ENCODE measurements at regions not wholly inside any gene's neighbourhood (a gene's known extent, or its start where the extent isn't known, plus 50 kb on each side); places are given as distances from the start of the nearest gene placed in this dataset.
"Not testable (repeated sequence)": the region's sequence is repeated elsewhere in the genome, so short reads cannot be mapped to it uniquely, and the experiment has no call there.

DNA sequence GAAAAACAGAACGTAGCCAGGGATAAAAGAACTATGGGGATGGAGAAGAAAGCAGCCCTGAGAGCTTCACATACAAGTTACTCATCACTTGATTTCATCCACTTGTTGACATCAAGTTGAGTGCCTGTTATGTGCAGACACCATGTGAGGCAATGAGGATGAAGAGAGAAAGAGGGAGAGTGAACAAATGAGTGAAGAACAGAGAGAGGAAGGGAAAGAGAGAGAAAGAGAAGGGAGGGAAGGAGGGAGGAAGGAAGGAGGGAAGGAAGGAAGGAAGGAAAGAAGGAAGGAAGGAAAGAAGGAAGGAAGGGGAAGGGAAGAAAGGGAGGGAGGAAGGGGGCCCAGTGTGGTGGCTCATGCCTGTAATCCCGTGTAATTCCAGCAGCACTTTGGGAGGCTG lies 72.3 kb upstream of the SMAD3 start:
- no peak for DNase-seq (ENCODE audit: low read depth in 2 of 3, low spot score in 2 of 3)

DNA sequence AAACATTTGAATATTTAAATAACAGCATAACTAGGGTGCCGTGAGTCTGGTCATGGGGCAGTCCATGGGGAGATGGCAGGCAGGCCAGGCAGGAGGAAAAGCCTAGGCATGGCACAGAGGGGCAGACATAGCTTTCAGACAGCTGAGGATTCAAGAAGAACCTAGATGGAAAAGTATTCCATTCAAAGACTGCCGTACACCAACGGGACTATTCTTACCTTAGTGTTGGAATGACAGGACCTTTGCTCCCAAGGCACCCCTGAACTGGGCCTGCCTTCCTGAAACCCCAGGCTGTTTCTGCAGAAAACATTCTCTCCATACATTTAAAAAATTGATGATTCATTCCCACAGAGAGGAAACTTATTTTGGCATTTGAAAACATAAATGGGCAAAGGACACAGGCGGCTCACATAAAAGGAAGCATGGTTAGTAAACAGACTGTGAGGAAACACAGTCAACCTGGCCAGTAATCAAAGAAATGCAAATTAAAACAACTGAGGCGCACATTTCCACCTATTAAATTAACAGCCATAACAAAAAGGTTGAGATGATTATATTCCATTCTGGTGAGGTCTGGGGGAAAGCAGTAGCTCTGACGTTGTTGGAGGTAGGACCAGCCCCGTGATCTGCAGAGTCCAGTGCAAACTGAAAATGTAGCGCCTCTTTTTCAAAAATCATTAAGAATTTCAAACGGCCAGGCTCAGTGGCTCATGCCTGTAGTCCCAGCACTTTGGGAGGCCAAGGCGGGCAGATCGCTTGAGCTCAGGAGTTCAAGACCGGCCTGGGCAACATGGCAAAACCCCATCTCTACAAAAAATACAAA lies 71.3 kb upstream of the SMAD3 start:
- no peak for DNase-seq (ENCODE audit: low read depth in 2 of 3, low spot score in 2 of 3)

DNA sequence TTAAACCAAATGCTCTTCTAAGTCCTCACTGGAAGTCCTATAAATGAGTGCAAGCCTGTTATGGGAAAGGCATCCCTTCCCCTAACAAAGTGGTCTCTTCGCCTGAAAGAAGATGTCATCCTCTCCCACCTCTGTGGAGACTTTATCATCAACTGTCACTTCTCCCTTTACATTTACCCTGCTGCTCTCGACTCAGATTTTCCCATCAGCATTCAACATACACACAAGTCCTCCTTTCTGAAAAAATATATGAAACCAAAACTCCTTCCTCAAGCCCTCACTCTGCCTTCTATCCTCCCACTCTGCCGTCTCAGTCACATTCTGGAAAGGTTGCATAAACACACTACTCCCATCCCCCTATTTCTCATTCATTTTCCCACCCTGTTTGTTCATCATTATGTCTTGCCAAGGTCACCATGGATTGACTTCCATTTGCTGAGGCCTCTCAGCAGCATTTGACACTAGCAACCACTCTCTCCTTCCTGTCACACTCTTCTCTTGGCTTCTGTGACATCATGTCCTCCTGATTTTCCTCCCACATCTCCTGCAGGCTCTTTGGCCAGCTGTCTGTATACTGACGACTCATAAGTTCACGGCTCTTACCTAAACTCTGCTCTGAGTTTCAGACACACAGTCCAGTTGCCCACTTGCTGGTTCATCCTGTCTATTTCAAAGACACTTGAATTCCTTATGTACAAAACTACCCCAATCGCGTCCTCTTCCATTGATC lies 70.3 kb upstream of the SMAD3 start:
- DNase-seq (ENCODE audit: low read depth in 2 of 3, low spot score in 2 of 3) = no peak

DNA sequence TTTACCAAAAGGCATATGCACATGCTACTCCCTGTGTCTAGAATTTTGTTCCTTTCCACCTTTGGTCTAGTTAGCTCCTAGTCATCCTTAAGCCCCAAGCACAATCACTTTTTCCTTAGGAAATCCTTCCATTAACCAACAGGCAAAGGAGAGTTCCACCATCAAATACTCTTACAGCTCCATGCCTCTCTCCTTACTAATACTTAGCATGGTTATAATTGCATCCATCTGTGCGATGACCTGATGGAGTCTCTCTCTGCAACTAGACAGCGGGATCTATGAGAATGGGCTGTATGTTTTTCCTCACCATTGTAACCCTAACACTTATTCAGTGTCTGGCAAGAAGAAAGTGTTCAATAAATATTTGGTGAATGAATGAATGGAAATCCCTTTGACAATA lies 69.3 kb upstream of the SMAD3 start:
- no peak for DNase-seq (ENCODE audit: low read depth in 2 of 3, low spot score in 2 of 3)

DNA sequence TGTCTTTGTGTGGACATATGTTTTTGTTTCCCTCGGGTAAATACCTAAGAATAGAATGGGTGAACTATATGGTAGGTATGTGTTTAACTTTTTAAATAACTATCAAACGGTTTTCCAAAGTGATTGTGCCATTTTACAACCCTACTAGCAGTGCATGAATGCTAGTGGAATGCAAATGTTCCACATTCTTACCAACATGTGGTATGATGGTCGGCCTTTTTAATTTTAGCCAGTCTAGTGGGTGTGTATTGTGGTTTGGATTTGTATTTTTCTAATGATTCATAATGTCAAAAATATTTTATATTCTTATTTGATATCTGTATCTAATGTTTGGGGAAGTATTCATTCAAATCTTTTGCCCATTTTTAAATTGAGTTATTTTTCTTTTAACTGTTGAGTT lies 68.2 kb upstream of the SMAD3 start:
- DNase-seq (ENCODE audit: low read depth in 2 of 3, low spot score in 2 of 3) = no peak

DNA sequence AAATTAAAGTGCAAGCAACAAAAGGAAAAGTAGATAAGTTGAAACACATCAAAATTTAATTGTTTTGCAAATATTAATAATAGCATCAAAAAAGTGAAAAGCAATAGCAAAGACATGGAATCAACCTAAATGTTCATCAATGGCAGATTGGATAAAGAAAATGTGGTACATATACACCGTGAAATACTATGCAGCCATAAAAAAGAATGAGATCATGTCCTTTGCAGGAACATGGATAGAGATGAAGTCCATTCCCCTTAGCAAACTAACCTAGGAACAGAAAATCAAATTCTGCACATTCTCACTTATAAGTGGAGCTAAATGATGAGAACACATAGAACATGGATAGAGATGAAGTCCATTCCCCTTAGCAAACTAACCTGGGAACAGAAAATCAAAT lies 67.2 kb upstream of the SMAD3 start:
- not testable (repeated sequence) for DNase-seq (ENCODE audit: low read depth in 2 of 3, low spot score in 2 of 3)

DNA sequence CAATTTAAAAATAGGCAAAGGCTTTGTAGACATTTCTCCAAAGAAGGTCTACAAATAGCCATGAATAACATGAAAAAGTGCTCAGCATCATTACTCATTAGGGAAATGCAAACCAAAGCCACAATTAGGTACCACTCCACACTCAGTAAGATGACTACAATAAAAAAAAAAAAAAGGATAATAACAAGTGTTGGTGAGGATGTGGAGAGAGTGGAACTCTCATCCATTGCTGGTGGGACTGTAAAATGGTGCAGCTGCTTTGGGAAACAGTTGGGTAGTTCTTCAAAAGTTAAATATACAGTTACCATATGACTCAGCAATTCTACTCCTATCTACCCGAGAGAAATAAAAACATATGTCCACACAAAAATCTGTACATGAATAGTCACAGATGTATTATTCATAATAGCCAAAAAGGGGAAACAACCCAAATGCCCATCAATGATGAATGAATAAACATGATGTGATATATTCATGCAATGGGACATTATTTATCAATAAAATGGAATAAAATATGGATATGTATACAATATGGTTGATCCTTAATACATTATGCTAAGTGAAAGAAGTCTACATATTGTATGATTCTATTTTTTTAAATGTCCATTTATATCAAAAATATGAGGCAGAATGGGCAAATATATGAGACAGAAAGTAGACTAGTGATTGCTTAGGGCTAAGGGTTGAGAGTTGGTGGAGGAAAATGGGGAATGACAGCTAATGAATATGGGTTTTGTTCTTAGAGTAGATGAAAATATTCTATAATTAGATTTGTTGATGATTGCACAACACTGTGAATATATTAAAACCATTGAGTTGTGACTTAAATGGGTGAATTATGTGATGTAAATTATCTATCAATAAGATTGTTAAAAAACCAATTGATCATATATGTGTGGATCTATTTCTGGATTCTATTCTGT lies 66.1 kb upstream of the SMAD3 start:
- no peak for DNase-seq (ENCODE audit: low read depth in 2 of 3, low spot score in 2 of 3)

DNA sequence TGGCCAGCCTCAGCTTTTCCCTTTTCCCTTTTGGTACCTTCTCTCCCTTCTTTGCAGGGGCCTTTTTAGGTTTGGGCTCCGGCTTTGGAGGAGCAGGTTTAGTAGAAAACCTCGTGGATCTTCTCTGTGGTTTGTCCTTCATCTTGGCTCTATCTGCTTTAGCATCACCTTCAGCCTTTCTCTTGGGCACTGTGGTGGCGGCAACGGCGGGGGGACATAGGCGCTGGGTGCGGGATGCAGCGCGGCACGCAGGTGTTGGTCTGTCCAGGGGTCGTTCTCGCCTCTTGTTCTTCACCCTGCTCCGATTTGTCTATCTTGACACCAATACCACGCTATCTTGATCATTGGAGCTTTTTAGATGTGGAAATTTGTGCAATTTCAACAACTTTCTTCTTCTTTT lies 64.5 kb upstream of the SMAD3 start:
- no peak for DNase-seq (ENCODE audit: low read depth in 2 of 3, low spot score in 2 of 3)

DNA sequence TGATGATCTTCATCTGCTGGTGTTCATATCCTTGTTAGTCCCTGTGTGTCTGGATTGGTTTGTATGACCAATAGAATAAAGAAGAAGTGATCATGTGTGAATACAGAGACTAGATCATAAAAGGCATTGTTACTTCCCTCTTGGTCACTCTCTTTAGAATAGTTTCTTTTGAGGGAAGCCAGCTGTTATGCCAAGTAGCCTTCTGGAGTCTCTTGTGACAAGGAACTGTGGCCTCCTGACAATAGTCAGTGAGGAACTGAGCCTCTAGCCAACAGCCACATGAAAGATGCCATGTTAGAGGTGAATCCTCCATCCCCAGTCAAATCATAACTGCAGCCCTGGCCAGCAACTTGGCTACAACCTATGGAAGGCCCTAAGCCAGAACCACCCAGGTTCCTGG lies 63.0 kb upstream of the SMAD3 start:
- no peak for DNase-seq (ENCODE audit: low read depth in 2 of 3, low spot score in 2 of 3)

DNA sequence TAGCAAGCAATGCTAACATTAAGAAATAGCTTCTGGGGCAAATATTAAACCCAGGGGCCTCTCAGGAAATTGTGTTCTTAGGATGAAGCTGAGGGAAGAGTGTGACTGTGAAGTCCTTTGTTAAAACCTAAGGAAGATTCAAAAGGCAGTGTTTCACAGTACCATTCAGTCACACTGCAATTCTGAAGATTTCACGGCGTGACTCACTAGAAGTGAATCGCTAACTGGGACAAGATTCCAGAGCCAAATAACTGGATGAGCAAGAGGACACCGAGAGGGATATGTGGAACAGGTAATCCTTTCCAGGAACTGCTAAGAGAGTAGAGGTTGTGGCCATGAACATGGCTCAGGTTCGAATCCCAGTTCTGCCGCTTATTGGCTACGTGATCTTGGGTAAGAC lies 61.8 kb upstream of the SMAD3 start:
- no peak for DNase-seq (ENCODE audit: low read depth in 2 of 3, low spot score in 2 of 3)

DNA sequence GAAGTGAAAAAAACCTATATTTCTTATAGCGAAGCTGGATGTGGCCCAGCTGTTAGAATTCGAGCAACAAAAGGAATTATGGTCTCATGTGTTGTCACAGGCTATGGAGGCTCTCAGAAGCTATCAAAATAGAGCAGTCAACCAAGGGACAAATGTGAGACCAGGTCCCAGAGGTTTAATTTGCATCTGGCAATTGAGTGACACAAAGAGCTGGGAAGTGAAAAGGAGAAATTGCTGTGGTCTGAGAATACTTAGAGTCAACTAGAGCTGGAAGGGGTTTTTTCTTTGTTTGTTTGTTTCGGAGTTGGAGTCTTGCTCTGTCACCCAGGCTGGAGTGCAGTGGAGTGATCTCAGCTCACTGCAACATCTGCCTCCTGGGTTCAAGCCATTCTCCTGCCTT lies 61.3 kb upstream of the SMAD3 start:
- DNase-seq (ENCODE audit: low read depth in 2 of 3, low spot score in 2 of 3) = no peak

DNA sequence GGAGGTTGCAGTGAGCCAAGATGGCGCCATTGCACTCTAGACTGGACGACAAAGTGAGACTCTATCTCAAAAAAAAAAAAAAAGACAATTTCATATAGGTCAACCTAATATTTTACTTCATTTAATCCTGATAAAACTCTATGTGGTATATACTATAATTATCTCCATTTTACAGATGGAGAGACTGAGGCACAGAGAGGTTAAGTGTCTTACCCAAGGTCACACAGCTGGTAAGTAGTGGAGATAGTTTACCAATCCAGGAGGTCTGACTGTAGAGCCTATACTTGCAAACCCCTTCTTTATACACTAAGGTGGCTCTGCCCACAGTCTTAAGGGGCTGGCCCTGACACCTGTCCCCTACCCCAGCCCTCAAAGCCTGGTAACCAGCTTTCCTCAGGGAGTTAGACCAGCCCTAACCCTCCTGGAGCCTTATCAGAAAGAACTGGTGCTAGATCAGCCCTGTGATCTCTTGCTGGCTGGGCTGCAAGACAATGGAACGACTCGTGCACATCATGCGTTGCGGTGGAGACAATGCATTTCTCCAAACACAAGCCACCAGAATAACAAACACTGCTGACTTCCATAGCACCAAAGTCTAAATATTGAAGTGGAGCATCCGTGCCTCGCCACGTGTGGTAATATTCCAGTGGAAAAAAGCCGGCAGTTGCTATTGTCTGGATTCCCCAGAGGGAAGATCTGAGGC lies 60.0 kb upstream of the SMAD3 start:
- DNase-seq (ENCODE audit: low read depth in 2 of 3, low spot score in 2 of 3) = no peak

DNA sequence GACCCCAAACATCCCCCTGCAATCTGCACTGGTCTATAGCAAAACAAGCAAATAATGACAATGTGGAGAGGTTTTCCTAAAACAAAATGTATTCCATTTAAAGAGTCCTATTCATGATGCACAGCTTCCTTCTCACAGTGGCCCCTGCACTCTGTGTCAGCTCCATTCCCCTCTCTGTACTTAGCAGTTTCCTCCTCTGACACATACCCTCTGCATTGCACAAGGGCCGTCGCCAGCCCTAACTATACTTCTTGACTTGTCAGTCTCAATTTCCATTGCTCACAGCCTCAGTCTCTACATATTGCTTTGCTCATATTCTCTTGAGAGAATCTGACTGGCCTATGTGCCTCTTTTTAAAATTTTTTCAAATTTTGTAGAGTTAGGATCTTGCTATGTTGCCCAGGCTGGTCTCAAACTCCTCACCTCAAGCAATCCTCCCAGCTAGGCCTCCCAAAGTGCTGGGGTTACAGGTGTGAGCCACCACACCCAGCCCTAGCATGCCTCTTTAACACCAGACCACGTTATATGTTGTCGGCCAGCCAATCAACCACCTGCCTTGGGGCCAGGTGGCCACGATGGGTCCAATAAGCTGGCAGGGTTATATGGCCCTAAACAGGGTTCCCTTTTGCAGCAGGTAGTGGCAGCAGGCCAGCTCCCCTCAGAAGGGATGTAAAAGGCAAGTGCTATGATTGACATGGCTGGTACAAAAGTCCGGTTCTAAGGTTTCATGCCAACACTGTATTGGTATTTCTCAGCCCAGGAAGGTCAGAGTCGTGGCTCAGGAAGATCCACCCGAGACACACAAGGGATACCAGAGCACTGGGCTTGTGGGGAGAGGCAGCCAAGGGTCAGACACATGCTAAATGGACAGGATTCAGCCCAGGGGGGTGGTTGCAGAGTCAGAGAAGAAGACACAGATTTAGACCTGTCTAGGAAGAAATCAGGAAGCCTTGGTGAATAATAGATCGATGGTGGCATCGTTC lies 59.0 kb upstream of the SMAD3 start:
- no peak for DNase-seq (ENCODE audit: low read depth in 2 of 3, low spot score in 2 of 3)

DNA sequence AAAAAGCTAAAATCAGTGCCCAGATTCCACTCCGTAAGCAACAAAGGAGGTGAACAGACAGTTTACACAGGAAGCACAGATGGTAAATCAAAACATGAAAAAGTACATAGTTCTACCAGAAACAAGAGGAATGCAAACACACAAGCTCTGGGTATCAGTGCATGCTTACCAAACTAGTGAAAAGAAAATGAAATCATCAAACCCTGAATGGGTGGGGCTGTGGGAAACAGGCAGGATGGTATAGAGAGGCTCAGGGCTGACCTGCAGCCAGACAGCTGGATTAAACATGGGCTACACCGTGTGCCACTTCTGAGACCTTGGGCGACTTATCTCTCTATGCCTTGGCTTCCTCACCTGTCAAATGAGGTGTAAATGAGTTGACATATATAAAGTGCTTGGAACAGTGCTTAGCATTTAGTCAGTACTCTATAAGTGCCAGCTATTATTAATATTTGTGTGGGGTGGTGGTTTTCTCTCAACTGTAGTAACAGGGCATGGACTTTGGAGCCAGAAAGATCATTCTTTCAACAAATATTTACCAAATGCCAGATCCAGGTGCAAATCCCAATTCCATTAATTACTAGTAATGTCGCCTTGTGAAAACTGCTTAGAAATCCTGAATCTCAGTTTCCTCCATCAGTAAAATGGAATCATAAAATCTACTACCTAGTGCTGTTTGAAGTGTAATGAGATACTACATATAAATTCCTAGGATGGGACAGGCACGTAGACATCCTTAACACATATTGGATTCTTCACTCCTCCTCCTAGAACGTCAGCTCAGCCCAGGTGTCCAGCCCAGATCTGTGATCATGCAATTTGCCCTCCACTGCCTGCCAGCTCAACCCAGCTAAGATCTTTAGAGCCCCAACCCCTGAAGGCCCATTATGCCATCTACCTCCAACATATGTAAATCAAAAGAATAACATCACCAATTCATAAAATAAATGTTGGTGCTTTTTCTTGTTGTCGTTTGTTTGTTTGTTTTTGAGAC lies 55.5 kb upstream of the SMAD3 start:
- no peak for DNase-seq (ENCODE audit: low read depth in 2 of 3, low spot score in 2 of 3)

DNA sequence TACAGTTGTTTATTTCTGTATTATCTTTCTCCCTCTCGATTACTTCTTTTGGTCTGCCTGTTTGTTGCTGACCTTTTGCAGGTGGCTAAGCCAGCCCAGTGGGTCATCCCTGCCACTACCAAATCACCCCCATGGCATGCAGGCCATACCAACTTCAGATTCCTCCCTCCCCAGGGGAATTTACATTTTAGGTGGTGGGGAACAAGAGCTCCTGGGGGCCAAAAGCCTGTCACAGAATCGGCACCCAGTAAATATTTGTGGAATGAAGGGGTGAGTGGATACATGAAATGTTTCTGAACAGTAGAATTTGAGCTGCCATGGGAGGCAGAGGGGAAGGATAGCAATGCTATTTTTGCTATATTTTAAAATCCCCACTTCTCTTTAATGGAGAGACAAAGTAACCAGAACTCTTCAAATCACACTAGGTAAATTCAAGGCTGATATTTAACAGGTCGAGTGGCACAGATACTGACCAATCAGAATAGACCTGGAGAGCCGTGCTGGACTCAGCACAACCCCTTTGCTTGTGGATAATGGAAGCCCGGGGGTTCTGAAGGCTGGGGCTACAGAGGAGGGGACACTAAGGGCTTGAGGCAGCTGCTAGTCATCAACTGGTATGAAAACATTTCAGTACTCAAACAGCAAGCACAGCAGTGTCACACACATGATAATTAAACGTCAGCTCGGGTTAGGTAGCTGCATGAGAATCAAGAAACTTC lies 54.3 kb upstream of the SMAD3 start:
- DNase-seq (ENCODE audit: low read depth in 2 of 3, low spot score in 2 of 3) = no peak

DNA sequence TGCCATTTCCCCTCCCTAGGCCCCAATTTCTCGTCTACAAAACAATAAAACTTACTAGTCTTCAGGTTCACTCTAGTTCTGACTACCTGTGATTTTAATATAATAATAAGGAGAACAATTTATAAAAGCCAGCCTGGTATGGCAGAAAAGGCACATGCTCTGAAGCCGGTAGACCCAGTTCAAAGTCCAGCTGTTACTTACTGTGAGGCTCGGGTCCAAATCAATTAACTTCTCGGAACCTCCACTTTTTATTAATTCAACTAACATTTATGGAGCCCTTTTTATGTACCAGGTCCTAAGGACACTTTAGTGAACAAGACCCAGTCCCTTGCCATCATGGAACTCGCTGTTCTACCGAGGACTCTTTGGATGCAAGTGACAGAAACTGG lies 53.8 kb upstream of the SMAD3 start:
- no peak for DNase-seq (ENCODE audit: low read depth in 2 of 3, low spot score in 2 of 3)

DNA sequence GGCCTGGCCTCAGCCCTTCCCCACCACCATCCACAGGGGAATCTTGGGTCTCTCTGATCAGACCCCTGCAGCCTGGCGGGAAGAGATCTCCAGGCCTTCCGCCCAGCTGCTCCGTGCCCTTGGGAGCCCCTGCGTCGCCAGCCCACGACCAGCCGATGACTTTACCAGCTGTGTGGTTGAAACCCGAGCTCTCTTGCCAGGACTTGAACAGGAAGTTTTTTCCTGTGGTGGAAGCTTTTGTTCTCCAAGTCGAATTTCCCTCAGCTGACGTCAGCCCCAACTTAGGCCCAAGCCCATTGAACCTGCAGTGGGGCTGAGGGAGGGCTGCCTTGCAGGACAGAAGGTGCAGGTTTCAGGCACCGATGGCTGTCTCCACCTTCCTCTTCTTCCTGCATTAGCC lies 51.7 kb upstream of the SMAD3 start:
- no peak for DNase-seq (ENCODE audit: low read depth in 2 of 3, low spot score in 2 of 3)

Data from hematopoietic multipotent progenitor cell (in vitro differentiated cells).